Kidney (tissue), 13 donors: ENCODE measurements at regions not wholly inside any gene's neighbourhood (a gene's known extent, or its start where the extent isn't known, plus 50 kb on each side); places are given as distances from the start of the nearest gene placed in this dataset.

ENCODE experiments used
- DNase-seq, 5 donors: peaks; one replicate each; pipeline ENCODE4 v3.0.0-alpha.2; 2013 to 2020
- FAIRE-seq: peaks from 2 replicates; lab custom pipeline; 2012; peaks lifted over from hg19 to GRCh38; lab: Jason Lieb, UNC
- H3K27ac ChIP-seq, 2 donors: one replicate each; pipeline ENCODE4 v1.7.0; 2013; ENCODE audit warnings: low read depth in 2 of 2, low read length in 2 of 2, inconsistent platforms in 1 of 2
- H3K27me3 ChIP-seq: one replicate; pipeline ENCODE4 v1.7.1; 2013; ENCODE audit warnings: low read length, inconsistent platforms; ENCODE audit not compliant: control insufficient read depth, insufficient read depth
- H3K36me3 ChIP-seq, 3 donors: one replicate each; pipeline versions ENCODE4 v1.7.0 to v1.7.1; 2013; ENCODE audit warnings: low read length in 3 of 3, control low read depth in 1 of 3, inconsistent platforms in 1 of 3; ENCODE audit not compliant: insufficient read depth in 3 of 3, control insufficient read depth in 2 of 3
- H3K4me1 ChIP-seq, 3 donors: one replicate each; pipeline versions ENCODE4 v1.7.0 to v1.7.1; 2013; ENCODE audit warnings: low read length in 3 of 3, inconsistent platforms in 1 of 3, low read depth in 1 of 3; ENCODE audit not compliant: control insufficient read depth in 2 of 3, insufficient read depth in 2 of 3
- H3K4me3 ChIP-seq, 3 donors: one replicate each; pipeline versions ENCODE4 v1.7.0 to v1.8.1; 2013; ENCODE audit warnings: low read length in 3 of 3, control low read depth in 1 of 3, inconsistent platforms in 1 of 3
- H3K9ac ChIP-seq, 3 donors: one replicate each; pipeline versions ENCODE4 v1.7.0 to v1.7.1; 2013; ENCODE audit warnings: low read length in 3 of 3, control low read depth in 1 of 3, inconsistent platforms in 1 of 3
- H3K9me3 ChIP-seq, 3 donors: one replicate each; pipeline versions ENCODE4 v1.7.0 to v1.7.1; 2013; ENCODE audit warnings: low read length in 3 of 3, control low read depth in 1 of 3, inconsistent platforms in 1 of 3; ENCODE audit not compliant: control insufficient read depth in 2 of 3, insufficient read depth in 1 of 3
- CTCF ChIP-seq: IDR thresholded peaks from 3 replicates; pipeline ENCODE4 v1.5.1; 2012; ENCODE audit warnings: mild to moderate bottlenecking, moderate library complexity, borderline replicate concordance; ENCODE audit not compliant: insufficient read depth; ENCODE audit errors: extremely low read depth
- intact Hi-C: fragments of 100-400 bp; cut with DNase I; formaldehyde crosslinking; loops from one replicate; pipeline ENCODE4 v1.11.1; 2022
- donor health status: control.
- donor health status: control.
- donor health status: control.
- donor health status: control.
- donor health status: control.
- donor health status: DM: yes; HTN: yes; CAD: no.
- donor health status: Normal renal cell carcinoma (clear cell type).

- Histone ChIP-seq H3K36me3 (no peaks in the 10 kb centered on the region), H3K9ac (no peak overlapping the region), H3K9me3 (peaks cover 0 to 6% (median 0%) of the 10 kb centered on the region in 3 donors), H3K4me1 (no peaks in the 10 kb centered on the region), H3K27ac (no peak overlapping the region), H3K27me3 (no peaks in the 10 kb centered on the region), H3K4me3 (no peak overlapping the region)
- intact Hi-C loops = loop anchor here (5.0 kb wide), 1 partner anchor 344 kb away; no protein-coding TSS in a partner anchor
- FAIRE-seq = no peak
- no peak for TF ChIP-seq CTCF
- no peak for DNase-seq
These were observed 97.3 kb upstream of the FOXA2 start for GRCh38 chr20:22681591-22682248.

- no peak for DNase-seq
- no peak for TF ChIP-seq CTCF
- no peak overlapping the region for H3K9ac ChIP-seq
- intact Hi-C loops = loop anchor here (5.0 kb wide), 1 partner anchor 345 kb away; no protein-coding TSS in a partner anchor
- no peaks in the 10 kb centered on the region for H3K36me3 ChIP-seq
- H3K27ac ChIP-seq = no peak overlapping the region
- FAIRE-seq = no peak
- H3K27me3 ChIP-seq = no peaks in the 10 kb centered on the region
- H3K4me3 ChIP-seq = no peak overlapping the region
- H3K9me3 ChIP-seq = peaks cover 0 to 6% (median 0%) of the 10 kb centered on the region in 3 donors
- H3K4me1 ChIP-seq = no peaks in the 10 kb centered on the region
These were observed 98.0 kb upstream of the FOXA2 start for GRCh38 chr20:22682381-22682780.

GRCh38 chr20:22684072-22684762 lies 99.8 kb upstream of the FOXA2 start:
- Histone ChIP-seq H3K27ac (no peak overlapping the region), H3K36me3 (no peaks in the 10 kb centered on the region), H3K9me3 (no peaks in the 10 kb centered on the region), H3K27me3 (no peaks in the 10 kb centered on the region), H3K4me3 (no peak overlapping the region), H3K9ac (no peak overlapping the region), H3K4me1 (no peaks in the 10 kb centered on the region)
- peak; percentile 78 for TF ChIP-seq CTCF
- FAIRE-seq (no peak), DNase-seq (peak in 4 of 5 donors; percentile 79 to 91 (median 83))
- intact Hi-C loops = loop anchor here (5.0 kb wide), 1 partner anchor 347 kb away; no protein-coding TSS in a partner anchor
